GM23338 (cell line): ENCODE measurements at regions not wholly inside any gene's neighbourhood (a gene's known extent, or its start where the extent isn't known, plus 50 kb on each side); places are given as distances from the start of the nearest gene placed in this dataset.

Experiments used
- ATAC-seq: fragments of 200-7000 bp; cut with Tn5 transposase; 3 replicates; pipeline ENCODE4 v1.9.1; 2020
- DNase-seq: peaks from one replicate; pipeline ENCODE4 v3.0.0-alpha.2; 2015; ENCODE audit warnings: low spot score
- H2AFZ ChIP-seq: fragments of 200-600 bp; sonication (generic); 2 replicates; pipeline ENCODE4 v1.8.0; 2016; ENCODE audit warnings: antibody characterized with exemption, mild to moderate bottlenecking, moderate library complexity
- H3F3A ChIP-seq: fragments of 200-600 bp; sonication (generic); replicated peaks from 2 replicates; pipeline ENCODE4 v1.8.0; 2017; ENCODE audit warnings: antibody characterized with exemption, mixed run types, low read depth
- H3K27ac ChIP-seq: fragments of 200-600 bp; sonication (generic); 2 replicates; pipeline ENCODE4 v1.6.1; 2016; ENCODE audit warnings: low read depth
- H3K27me3 ChIP-seq: fragments of 200-600 bp; sonication (generic); 2 replicates; pipeline ENCODE4 v1.8.0; 2016; ENCODE audit warnings: mild to moderate bottlenecking, mixed run types, moderate library complexity; ENCODE audit not compliant: insufficient read depth
- H3K36me3 ChIP-seq: fragments of 200-600 bp; sonication (generic); 2 replicates; pipeline ENCODE4 v1.8.0; 2016; ENCODE audit warnings: mild to moderate bottlenecking; ENCODE audit not compliant: insufficient read depth
- H3K4me1 ChIP-seq: fragments of 200-600 bp; sonication (generic); 2 replicates; pipeline ENCODE4 v1.8.0; 2016; ENCODE audit warnings: mild to moderate bottlenecking, moderate library complexity; ENCODE audit not compliant: insufficient read depth
- H3K4me2 ChIP-seq: fragments of 200-600 bp; sonication (generic); 2 replicates; pipeline ENCODE4 v1.7.1; 2017; ENCODE audit warnings: mixed run types
- H3K4me3 ChIP-seq: fragments of 200-600 bp; sonication (generic); 2 replicates; pipeline ENCODE4 v1.6.1; 2016; ENCODE audit warnings: mixed run types
- H3K79me2 ChIP-seq: fragments of 200-600 bp; sonication (generic); replicated peaks from 2 replicates; pipeline ENCODE4 v1.8.0; 2017; ENCODE audit warnings: mild to moderate bottlenecking; ENCODE audit not compliant: insufficient read depth
- H3K9me2 ChIP-seq: fragments of 200-600 bp; sonication (generic); 2 replicates; pipeline ENCODE4 v1.8.0; 2017; ENCODE audit not compliant: insufficient read depth
- H4K20me1 ChIP-seq: fragments of 200-600 bp; sonication (generic); replicated peaks from 2 replicates; pipeline ENCODE4 v1.8.0; 2017; ENCODE audit warnings: mild to moderate bottlenecking; ENCODE audit not compliant: insufficient read depth
- H3K27ac Mint-ChIP-seq: 2 replicates; pipeline ENCODE4 v1.8.0; 2020; ENCODE audit warnings: inconsistent platforms, mild to moderate bottlenecking, moderate library complexity, mixed read lengths
- H3K27me3 Mint-ChIP-seq: 3 replicates; pipeline ENCODE4 v1.8.0; 2022; ENCODE audit warnings: low read depth, mild to moderate bottlenecking, moderate library complexity, mixed read lengths, inconsistent platforms; ENCODE audit not compliant: insufficient read depth, poor library complexity
- H3K36me3 Mint-ChIP-seq: 3 replicates; pipeline ENCODE4 v1.8.0; 2021; ENCODE audit warnings: low read depth, mild to moderate bottlenecking, inconsistent platforms, moderate library complexity, mixed read lengths
- H3K4me1 Mint-ChIP-seq: 3 replicates; pipeline ENCODE4 v1.8.0; 2020; ENCODE audit warnings: mild to moderate bottlenecking, inconsistent platforms, mixed read lengths
- H3K4me3 Mint-ChIP-seq: 3 replicates; pipeline ENCODE4 v1.8.0; 2021; ENCODE audit warnings: moderate library complexity, mild to moderate bottlenecking, inconsistent platforms, mixed read lengths
- H3K9me3 Mint-ChIP-seq: 3 replicates; pipeline ENCODE4 v1.8.0; 2020; ENCODE audit warnings: moderate library complexity, mild to moderate bottlenecking, inconsistent platforms, mixed read lengths
- CREB1 ChIP-seq: fragments of 250-450 bp; sonication (Bioruptor Pico); IDR thresholded peaks from 2 replicates; pipeline ENCODE4 v1.5.0; 2020; ENCODE audit warnings: low read depth, mild to moderate bottlenecking, moderate library complexity
- CTCF ChIP-seq, 2 experiments: fragments of 200-600 bp in 1 of 2; sonication (generic) in 1 of 2; conservative IDR thresholded peaks; 2 replicates each; pipeline versions ENCODE4 v1.5.1 to v1.6.1; 2016 to 2017; ENCODE audit warnings: antibody characterized with exemption in 2 of 2, low read depth in 2 of 2, mild to moderate bottlenecking in 2 of 2, moderate library complexity in 1 of 2
- ETS1 ChIP-seq: IDR thresholded peaks from 2 replicates; pipeline ENCODE4 v1.6.1; 2016; ENCODE audit warnings: antibody characterized with exemption
- EZH2 ChIP-seq: fragments of 200-600 bp; sonication (generic); IDR thresholded peaks from one replicate; pipeline ENCODE4 v1.8.0; 2017; ENCODE audit warnings: antibody characterized with exemption, mild to moderate bottlenecking, low read depth; ENCODE audit not compliant: unreplicated experiment
- EZH2phosphoT487 ChIP-seq: fragments of 200-600 bp; sonication (generic); IDR thresholded peaks from one replicate; pipeline ENCODE4 v1.8.1; 2018; ENCODE audit warnings: antibody characterized with exemption; ENCODE audit not compliant: unreplicated experiment
- JUNB ChIP-seq: IDR thresholded peaks from one replicate; pipeline ENCODE4 v1.6.1; 2016; ENCODE audit warnings: antibody characterized with exemption; ENCODE audit not compliant: unreplicated experiment
- NANOG ChIP-seq: IDR thresholded peaks from 2 replicates; pipeline ENCODE4 v1.6.1; 2016; ENCODE audit warnings: antibody characterized with exemption, borderline replicate concordance
- POLR2AphosphoS5 ChIP-seq: IDR thresholded peaks from 2 replicates; pipeline ENCODE4 v1.6.1; 2016; ENCODE audit warnings: antibody characterized with exemption, low read depth
- REST ChIP-seq: IDR thresholded peaks from one replicate; pipeline ENCODE4 v1.6.1; 2018; ENCODE audit warnings: antibody characterized with exemption; ENCODE audit not compliant: unreplicated experiment
- STAT1 ChIP-seq: IDR thresholded peaks from one replicate; pipeline ENCODE4 v1.6.1; 2016; ENCODE audit warnings: antibody characterized with exemption; ENCODE audit not compliant: unreplicated experiment
- ZNF114 ChIP-seq: fragments of 250-450 bp; sonication (Bioruptor Pico); IDR thresholded peaks from 2 replicates; pipeline ENCODE4 v1.5.0; 2020; ENCODE audit warnings: mild to moderate bottlenecking, moderate library complexity
- ZNF331 ChIP-seq: fragments of 250-450 bp; sonication (Bioruptor Pico); IDR thresholded peaks from 2 replicates; pipeline ENCODE4 v1.5.0; 2020; ENCODE audit warnings: low read depth, mild to moderate bottlenecking, moderate library complexity
- TF ChIP-seq, protein P1 (sequence below): fragments of 250-450 bp; sonication (Bioruptor Pico); IDR thresholded peaks from 2 replicates; pipeline ENCODE4 v1.5.0; 2020; ENCODE audit warnings: mild to moderate bottlenecking, moderate library complexity

DNA sequence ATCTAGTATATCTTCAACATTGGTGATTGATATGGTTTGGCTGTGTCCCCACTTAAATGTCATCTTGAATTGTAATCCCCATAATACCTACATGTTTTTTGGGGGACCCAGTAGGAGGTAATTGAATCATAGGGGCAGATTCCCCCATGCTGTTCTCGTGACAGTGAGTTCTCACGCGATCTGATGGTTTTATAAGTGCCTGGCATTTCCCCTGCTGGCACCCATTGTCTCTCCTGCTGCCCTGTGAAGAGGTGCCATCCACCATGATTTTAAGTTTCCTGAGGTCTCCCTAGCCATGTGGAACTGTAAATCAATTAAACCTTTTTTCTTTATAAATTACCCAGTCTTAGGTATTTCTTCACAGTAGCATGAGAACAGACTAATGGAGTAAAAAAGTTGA lies 1094.6 kb downstream of the ROBO2 start:
- Mint-ChIP-seq H3K36me3 (no peaks in the 10 kb centered on the region), H3K4me1 (no peaks in the 10 kb centered on the region; the same call in 2 of the 3 replicates), H3K27ac (no peak overlapping the region), H3K27me3 (peaks cover 2% of the 10 kb centered on the region), H3K9me3 (no peaks in the 10 kb centered on the region), H3K4me3 (no peak overlapping the region)
- no peak for ATAC-seq
- Histone ChIP-seq H3K27me3 (no peaks in the 10 kb centered on the region), H3K4me2 (no peak overlapping the region), H3K36me3 (no peaks in the 10 kb centered on the region), H3K27ac (no peak overlapping the region), H2AFZ (no peak overlapping the region), H3K79me2 (no peaks in the 10 kb centered on the region), H3K4me3 (no peak overlapping the region), H4K20me1 (no peaks in the 10 kb centered on the region), H3K4me1 (no peaks in the 10 kb centered on the region; the same call in 1 of the 2 replicates), H3K9me2 (peaks cover 6% of the 10 kb centered on the region), H3F3A (no peaks in the 10 kb centered on the region)
- DNase-seq = no peak
- TF ChIP-seq EZH2 = no peak
- no peak for TF ChIP-seq EZH2phosphoT487
- no peak for TF ChIP-seq STAT1
- TF ChIP-seq NANOG = no peak
- TF ChIP-seq JUNB = no peak
- TF ChIP-seq ZNF114 (CRISPR knock-in tag) = no peak
- TF ChIP-seq, protein P1, sequence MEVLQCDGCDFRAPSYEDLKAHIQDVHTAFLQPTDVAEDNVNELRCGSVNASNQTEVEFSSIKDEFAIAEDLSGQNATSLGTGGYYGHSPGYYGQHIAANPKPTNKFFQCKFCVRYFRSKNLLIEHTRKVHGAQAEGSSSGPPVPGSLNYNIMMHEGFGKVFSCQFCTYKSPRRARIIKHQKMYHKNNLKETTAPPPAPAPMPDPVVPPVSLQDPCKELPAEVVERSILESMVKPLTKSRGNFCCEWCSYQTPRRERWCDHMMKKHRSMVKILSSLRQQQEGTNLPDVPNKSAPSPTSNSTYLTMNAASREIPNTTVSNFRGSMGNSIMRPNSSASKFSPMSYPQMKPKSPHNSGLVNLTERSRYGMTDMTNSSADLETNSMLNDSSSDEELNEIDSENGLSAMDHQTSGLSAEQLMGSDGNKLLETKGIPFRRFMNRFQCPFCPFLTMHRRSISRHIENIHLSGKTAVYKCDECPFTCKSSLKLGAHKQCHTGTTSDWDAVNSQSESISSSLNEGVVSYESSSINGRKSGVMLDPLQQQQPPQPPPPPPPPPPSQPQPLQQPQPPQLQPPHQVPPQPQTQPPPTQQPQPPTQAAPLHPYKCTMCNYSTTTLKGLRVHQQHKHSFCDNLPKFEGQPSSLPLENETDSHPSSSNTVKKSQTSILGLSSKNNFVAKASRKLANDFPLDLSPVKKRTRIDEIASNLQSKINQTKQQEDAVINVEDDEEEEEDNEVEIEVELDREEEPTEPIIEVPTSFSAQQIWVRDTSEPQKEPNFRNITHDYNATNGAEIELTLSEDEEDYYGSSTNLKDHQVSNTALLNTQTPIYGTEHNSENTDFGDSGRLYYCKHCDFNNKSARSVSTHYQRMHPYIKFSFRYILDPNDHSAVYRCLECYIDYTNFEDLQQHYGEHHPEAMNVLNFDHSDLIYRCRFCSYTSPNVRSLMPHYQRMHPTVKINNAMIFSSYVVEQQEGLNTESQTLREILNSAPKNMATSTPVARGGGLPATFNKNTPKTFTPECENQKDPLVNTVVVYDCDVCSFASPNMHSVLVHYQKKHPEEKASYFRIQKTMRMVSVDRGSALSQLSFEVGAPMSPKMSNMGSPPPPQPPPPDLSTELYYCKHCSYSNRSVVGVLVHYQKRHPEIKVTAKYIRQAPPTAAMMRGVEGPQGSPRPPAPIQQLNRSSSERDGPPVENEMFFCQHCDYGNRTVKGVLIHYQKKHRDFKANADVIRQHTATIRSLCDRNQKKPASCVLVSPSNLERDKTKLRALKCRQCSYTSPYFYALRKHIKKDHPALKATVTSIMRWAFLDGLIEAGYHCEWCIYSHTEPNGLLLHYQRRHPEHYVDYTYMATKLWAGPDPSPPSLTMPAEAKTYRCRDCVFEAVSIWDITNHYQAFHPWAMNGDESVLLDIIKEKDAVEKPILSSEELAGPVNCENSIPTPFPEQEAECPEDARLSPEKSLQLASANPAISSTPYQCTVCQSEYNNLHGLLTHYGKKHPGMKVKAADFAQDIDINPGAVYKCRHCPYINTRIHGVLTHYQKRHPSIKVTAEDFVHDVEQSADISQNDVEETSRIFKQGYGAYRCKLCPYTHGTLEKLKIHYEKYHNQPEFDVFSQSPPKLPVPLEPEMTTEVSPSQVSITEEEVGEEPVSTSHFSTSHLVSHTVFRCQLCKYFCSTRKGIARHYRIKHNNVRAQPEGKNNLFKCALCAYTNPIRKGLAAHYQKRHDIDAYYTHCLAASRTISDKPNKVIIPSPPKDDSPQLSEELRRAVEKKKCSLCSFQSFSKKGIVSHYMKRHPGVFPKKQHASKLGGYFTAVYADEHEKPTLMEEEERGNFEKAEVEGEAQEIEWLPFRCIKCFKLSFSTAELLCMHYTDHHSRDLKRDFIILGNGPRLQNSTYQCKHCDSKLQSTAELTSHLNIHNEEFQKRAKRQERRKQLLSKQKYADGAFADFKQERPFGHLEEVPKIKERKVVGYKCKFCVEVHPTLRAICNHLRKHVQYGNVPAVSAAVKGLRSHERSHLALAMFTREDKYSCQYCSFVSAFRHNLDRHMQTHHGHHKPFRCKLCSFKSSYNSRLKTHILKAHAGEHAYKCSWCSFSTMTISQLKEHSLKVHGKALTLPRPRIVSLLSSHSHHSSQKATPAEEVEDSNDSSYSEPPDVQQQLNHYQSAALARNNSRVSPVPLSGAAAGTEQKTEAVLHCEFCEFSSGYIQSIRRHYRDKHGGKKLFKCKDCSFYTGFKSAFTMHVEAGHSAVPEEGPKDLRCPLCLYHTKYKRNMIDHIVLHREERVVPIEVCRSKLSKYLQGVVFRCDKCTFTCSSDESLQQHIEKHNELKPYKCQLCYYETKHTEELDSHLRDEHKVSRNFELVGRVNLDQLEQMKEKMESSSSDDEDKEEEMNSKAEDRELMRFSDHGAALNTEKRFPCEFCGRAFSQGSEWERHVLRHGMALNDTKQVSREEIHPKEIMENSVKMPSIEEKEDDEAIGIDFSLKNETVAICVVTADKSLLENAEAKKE (CRISPR knock-in tag) = no peak
- TF ChIP-seq ETS1 = no peak
- no peak for TF ChIP-seq CREB1
- TF ChIP-seq CTCF (conservative IDR thresholded peaks at IDR 0.05; ENCODE audit: low read depth in 2 of 2) = no peak
- no peak for TF ChIP-seq POLR2AphosphoS5
- no peak for TF ChIP-seq ZNF331 (CRISPR knock-in tag)
- no peak for TF ChIP-seq REST
